NCI-H345 (cell line): ENCODE measurements at regions not wholly inside any gene's neighbourhood (a gene's known extent, or its start where the extent isn't known, plus 50 kb on each side); places are given as distances from the start of the nearest gene placed in this dataset.

Source experiments
- DNase-seq: peaks from one replicate; lab custom pipeline; 2025; lab: John Stamatoyannopoulos, UW

- DNase-seq: no peak
Measured at GRCh38 chr17:5785867-5786509, 201.7 kb upstream of the NLRP1 start.

GRCh38 chr17:5786510-5786875 lies 202.2 kb upstream of the NLRP1 start:
- DNase-seq: no peak

- no peak for DNase-seq
Measured at GRCh38 chr17:5788266-5788900, 204.1 kb upstream of the NLRP1 start.

GRCh38 chr17:5789528-5789927 lies 205.2 kb upstream of the NLRP1 start:
- DNase-seq: no peak

GRCh38 chr17:5793157-5793556 lies 208.8 kb upstream of the NLRP1 start:
- DNase-seq: no peak

- peak; percentile 13 for DNase-seq
Measured at GRCh38 chr17:5793899-5794298, 209.6 kb upstream of the NLRP1 start.

- no peak for DNase-seq
Measured at GRCh38 chr17:5794385-5794784, 210.1 kb upstream of the NLRP1 start.

GRCh38 chr17:5794881-5795506 lies 210.7 kb upstream of the NLRP1 start:
- DNase-seq: no peak

GRCh38 chr17:5797447-5798050 lies 213.2 kb upstream of the NLRP1 start:
- no peak for DNase-seq

GRCh38 chr17:5798094-5798493 lies 213.8 kb upstream of the NLRP1 start:
- no peak for DNase-seq

GRCh38 chr17:5800131-5800530 lies 215.8 kb upstream of the NLRP1 start:
- no peak for DNase-seq

GRCh38 chr17:5800646-5801045 lies 216.3 kb upstream of the NLRP1 start:
- DNase-seq: no peak

GRCh38 chr17:5804251-5804650 lies 219.9 kb upstream of the NLRP1 start:
- DNase-seq: no peak

- no peak for DNase-seq
Measured at GRCh38 chr17:5809056-5809455, 224.7 kb upstream of the NLRP1 start.

- no peak for DNase-seq
Measured at GRCh38 chr17:5809580-5810188, 225.4 kb upstream of the NLRP1 start.

- DNase-seq: no peak
Measured at GRCh38 chr17:5812590-5812989, 228.3 kb upstream of the NLRP1 start.

- no peak for DNase-seq
Measured at GRCh38 chr17:5813357-5813756, 229.0 kb upstream of the NLRP1 start.

GRCh38 chr17:5815396-5815795 lies 231.1 kb upstream of the NLRP1 start:
- DNase-seq: no peak

GRCh38 chr17:5816491-5817070 lies 232.3 kb upstream of the NLRP1 start:
- DNase-seq: no peak

GRCh38 chr17:5817475-5818395 lies 233.4 kb upstream of the NLRP1 start:
- DNase-seq: no peak

- DNase-seq: no peak
Measured at GRCh38 chr17:5819396-5819795, 235.1 kb upstream of the NLRP1 start.
